ENCODE measurements at regions not wholly inside any gene's neighbourhood (a gene's known extent, or its start where the extent isn't known, plus 50 kb on each side); places are given as distances from the start of the nearest gene placed in this dataset.

DNA sequence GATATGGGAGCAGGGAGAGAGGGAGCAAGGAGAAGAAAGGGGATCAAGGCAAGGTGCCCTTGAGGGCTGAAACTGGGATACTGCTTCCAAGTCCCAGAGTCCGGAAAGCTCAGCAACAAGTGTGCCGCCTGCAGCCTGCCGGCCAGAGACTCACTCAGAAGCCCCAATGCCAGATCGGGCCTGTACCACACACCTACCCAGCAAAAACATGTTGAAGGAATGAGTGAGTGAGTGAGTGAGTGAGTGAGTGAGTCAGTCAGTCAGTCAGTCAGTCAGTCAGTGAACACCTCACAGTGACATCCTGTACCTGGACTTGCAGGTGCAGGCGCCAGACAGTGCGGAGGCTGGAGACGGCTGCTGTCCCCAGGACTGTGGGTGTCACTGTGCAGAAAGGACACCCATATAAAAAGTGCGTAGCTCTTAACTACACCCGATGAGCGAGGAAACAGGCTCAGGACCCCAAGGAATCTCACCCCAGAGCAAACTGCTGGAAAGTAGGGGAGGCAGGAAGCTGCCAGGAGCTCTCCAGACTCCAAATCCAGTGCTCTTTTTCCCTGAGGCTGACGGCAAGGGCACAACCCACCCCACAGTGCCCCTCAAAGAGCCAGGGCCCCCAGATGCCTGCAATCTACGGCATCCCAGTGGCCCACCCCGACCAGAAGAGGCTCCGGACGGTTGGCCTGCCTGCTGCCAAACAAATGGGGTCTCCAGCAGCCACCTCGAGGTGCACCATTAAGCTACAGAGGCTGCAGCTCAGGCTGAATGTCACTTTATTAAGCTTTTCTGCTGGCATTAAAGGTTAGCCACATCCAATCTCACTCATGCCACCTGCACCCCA, 261.7 kb downstream of the NPHP4 start:
- Histone ChIP-seq H3K4me3 (no peak overlapping the region), H3K27me3 (no peaks in the 10 kb centered on the region), H3K9ac (no peak overlapping the region), H3F3A (ENCODE audit: low read depth) (no peaks in the 10 kb centered on the region), H3K4me1 (peaks cover 5% of the 10 kb centered on the region), H3K27ac (no peak overlapping the region), H2AFZ (replicated peaks) (no peak overlapping the region), H3K4me2 (no peak overlapping the region), H3K36me3 (no peaks in the 10 kb centered on the region), H3K9me3 (ENCODE audit: low read depth) (no peaks in the 10 kb centered on the region), H4K20me1 (ENCODE audit: low read depth) (no peaks in the 10 kb centered on the region), H3K79me2 (ENCODE audit: low read depth) (no peaks in the 10 kb centered on the region)
- Mint-ChIP-seq H3K36me3 (no peaks in the 10 kb centered on the region), H3K27me3 (ENCODE audit: insufficient read depth, low read depth) (no peaks in the 10 kb centered on the region), H3K9me3 (no peaks in the 10 kb centered on the region), H3K4me1 (peaks cover 29% of the 10 kb centered on the region), H3K4me3 (no peak overlapping the region), H3K27ac (no peak overlapping the region)
- TF ChIP-seq EZH2 (IDR thresholded peaks at IDR 0.05) (no peak), EZH2phosphoT487 (IDR thresholded peaks at IDR 0.05) (no peak)
- TF ChIP-seq, protein P1, sequence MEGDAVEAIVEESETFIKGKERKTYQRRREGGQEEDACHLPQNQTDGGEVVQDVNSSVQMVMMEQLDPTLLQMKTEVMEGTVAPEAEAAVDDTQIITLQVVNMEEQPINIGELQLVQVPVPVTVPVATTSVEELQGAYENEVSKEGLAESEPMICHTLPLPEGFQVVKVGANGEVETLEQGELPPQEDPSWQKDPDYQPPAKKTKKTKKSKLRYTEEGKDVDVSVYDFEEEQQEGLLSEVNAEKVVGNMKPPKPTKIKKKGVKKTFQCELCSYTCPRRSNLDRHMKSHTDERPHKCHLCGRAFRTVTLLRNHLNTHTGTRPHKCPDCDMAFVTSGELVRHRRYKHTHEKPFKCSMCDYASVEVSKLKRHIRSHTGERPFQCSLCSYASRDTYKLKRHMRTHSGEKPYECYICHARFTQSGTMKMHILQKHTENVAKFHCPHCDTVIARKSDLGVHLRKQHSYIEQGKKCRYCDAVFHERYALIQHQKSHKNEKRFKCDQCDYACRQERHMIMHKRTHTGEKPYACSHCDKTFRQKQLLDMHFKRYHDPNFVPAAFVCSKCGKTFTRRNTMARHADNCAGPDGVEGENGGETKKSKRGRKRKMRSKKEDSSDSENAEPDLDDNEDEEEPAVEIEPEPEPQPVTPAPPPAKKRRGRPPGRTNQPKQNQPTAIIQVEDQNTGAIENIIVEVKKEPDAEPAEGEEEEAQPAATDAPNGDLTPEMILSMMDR (IDR thresholded peaks at IDR 0.05) = no peak
- no peak for DNase-seq (ENCODE audit: low spot score)

DNA sequence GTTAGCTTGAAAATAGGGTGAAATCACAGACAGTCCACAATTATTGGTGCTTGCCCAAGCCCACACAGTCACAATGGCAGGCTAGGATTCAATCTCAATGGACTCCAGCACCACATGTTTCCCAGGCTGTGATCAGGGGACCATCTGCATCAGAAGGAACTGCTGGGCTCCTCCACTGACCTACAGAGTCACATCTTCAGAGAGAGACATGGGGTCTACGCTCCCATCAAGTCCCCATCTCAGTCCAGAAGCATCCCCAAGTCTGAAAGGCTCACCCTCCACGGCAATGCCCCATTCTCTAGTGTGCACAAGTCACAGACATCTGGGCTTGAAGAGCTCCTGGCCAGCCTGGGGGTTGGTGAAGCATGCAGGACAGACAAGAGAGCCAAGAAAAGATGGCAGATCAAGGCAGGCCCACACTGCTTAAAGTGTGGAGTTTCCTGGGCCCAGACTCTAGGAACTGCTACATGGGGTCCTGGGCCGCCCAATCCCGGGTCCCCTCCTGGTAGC, 262.5 kb downstream of the NPHP4 start:
- peaks cover 37% of the 10 kb centered on the region for H3K4me1 Mint-ChIP-seq
- Histone ChIP-seq H3K79me2 (ENCODE audit: low read depth) (no peaks in the 10 kb centered on the region), H3K27ac (no peak overlapping the region), H2AFZ (replicated peaks) (no peak overlapping the region), H3K4me2 (no peak overlapping the region), H3F3A (ENCODE audit: low read depth) (no peaks in the 10 kb centered on the region), H3K36me3 (no peaks in the 10 kb centered on the region), H3K27me3 (no peaks in the 10 kb centered on the region), H3K4me3 (no peak overlapping the region), H4K20me1 (ENCODE audit: low read depth) (no peaks in the 10 kb centered on the region), H3K9ac (no peak overlapping the region), H3K4me1 (peaks cover 5% of the 10 kb centered on the region), H3K9me3 (ENCODE audit: low read depth) (no peaks in the 10 kb centered on the region)
- H3K27ac Mint-ChIP-seq = peak overlapping the region; percentile 14
- TF ChIP-seq EZH2phosphoT487 (IDR thresholded peaks at IDR 0.05) (no peak), EZH2 (IDR thresholded peaks at IDR 0.05) (no peak)
- TF ChIP-seq, protein P1 (IDR thresholded peaks at IDR 0.05) = no peak
- H3K4me3 Mint-ChIP-seq = no peak overlapping the region
- no peaks in the 10 kb centered on the region for H3K9me3 Mint-ChIP-seq
- no peak for DNase-seq (ENCODE audit: low spot score)
- H3K36me3 Mint-ChIP-seq = no peaks in the 10 kb centered on the region
- no peaks in the 10 kb centered on the region for H3K27me3 Mint-ChIP-seq (ENCODE audit: insufficient read depth, low read depth)

DNA sequence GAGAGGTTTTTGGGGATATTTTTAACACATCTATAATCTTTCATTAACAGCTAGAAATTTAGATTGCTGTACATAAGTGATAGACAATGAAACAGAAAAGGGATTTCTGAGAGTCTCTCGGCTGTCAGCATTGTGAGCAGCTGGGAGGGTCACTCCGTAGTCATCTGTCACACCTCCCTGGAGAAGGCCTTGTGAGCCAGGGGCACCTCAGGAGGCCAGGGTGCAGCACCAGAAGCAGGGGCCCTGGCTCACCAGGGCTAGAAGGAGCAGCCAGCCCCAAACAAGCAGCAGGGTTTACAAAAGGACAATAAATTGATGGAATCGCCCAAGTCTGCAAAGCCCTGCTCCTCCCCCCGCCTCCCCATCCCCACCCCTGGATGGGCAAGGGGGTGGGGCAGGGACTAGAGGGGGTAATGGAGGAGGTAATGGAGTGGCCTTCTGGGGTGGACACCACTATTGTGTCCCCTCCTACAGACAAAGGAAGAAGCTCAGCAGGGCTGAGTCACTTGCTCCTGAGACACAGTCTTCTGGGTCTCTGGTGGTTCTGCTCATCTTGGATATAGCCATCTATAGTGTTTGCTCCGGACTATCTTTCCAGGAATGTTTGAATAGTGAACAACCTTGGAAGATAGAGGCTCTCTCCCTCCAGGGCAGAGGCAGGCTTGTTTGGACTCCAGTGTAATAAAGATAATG, 263.4 kb downstream of the NPHP4 start:
- Histone ChIP-seq H3K9me3 (ENCODE audit: low read depth) (no peaks in the 10 kb centered on the region), H3F3A (ENCODE audit: low read depth) (no peaks in the 10 kb centered on the region), H3K27ac (no peak overlapping the region), H3K79me2 (ENCODE audit: low read depth) (no peaks in the 10 kb centered on the region), H4K20me1 (ENCODE audit: low read depth) (no peaks in the 10 kb centered on the region), H2AFZ (replicated peaks) (no peak overlapping the region), H3K36me3 (no peaks in the 10 kb centered on the region), H3K9ac (no peak overlapping the region), H3K27me3 (no peaks in the 10 kb centered on the region), H3K4me1 (peaks cover 5% of the 10 kb centered on the region), H3K4me2 (no peak overlapping the region), H3K4me3 (no peak overlapping the region)
- no peak for TF ChIP-seq EZH2phosphoT487 (IDR thresholded peaks at IDR 0.05)
- TF ChIP-seq EZH2 (IDR thresholded peaks at IDR 0.05) = no peak
- TF ChIP-seq, protein P1 (IDR thresholded peaks at IDR 0.05) = no peak
- peaks cover 37% of the 10 kb centered on the region for H3K4me1 Mint-ChIP-seq
- H3K27ac Mint-ChIP-seq = no peak overlapping the region
- no peaks in the 10 kb centered on the region for H3K36me3 Mint-ChIP-seq
- H3K4me3 Mint-ChIP-seq = no peak overlapping the region
- H3K27me3 Mint-ChIP-seq (ENCODE audit: insufficient read depth, low read depth) = no peaks in the 10 kb centered on the region
- DNase-seq (ENCODE audit: low spot score) = no peak
- H3K9me3 Mint-ChIP-seq = peaks cover 3% of the 10 kb centered on the region

Data from neural progenitor cell (in vitro differentiated cells).